Body of pancreas (tissue), 4 donors: ENCODE measurements at regions not wholly inside any gene's neighbourhood (a gene's known extent, or its start where the extent isn't known, plus 50 kb on each side); places are given as distances from the start of the nearest gene placed in this dataset.

Experiments
- POLR2A ChIP-seq, 3 donors: fragments of 450-650 bp; IDR thresholded peaks; one replicate each; pipeline ENCODE4 v1.6.1; 2016; ENCODE audit warnings: antibody characterized with exemption in 3 of 3, mild to moderate bottlenecking in 2 of 3
- TF ChIP-seq, protein P1 (sequence below), 7 experiments: fragments of 450-650 bp in 4 of 7; fragments of 200-600 bp in 3 of 7; sonication (generic) in 3 of 7; IDR thresholded peaks; one replicate each; pipeline ENCODE4 v1.5.1; 2016 to 2019; ENCODE audit warnings: antibody characterized with exemption in 7 of 7

DNA sequence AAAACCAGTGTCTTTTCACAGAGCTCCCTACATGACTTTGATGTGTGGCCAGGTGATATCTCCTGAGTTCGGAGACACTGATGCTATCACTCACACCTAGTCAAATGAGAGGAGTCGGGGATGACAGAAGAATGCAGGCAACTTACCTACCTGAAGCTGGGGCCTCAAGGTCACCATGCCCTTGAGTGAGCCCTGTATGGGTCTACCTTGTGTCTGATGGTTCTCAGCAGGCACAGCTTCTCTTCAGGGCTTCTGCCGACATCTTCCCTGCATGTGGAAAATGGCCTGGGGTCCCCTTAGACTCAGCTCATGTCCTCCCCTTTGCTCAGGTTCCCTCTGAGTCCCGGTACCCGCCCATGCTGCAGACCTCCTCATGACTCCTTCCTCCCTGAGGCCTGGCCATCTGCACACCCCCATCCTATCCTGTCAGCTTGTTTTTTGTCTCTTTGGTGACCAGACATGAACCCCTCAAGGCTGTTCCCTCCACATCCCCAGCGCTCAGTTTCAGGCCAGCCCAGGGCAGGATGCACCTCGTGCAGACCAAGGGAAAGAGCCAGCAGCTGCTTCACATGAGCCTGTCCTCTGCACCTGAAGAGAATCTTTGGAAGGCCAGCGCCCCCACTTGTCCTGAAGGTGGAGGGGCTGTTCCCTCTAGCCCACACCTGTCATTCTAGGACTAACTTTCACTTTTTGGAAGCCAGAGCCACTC, 74.6 kb upstream of the GDF10 start:
- TF ChIP-seq, protein P1, sequence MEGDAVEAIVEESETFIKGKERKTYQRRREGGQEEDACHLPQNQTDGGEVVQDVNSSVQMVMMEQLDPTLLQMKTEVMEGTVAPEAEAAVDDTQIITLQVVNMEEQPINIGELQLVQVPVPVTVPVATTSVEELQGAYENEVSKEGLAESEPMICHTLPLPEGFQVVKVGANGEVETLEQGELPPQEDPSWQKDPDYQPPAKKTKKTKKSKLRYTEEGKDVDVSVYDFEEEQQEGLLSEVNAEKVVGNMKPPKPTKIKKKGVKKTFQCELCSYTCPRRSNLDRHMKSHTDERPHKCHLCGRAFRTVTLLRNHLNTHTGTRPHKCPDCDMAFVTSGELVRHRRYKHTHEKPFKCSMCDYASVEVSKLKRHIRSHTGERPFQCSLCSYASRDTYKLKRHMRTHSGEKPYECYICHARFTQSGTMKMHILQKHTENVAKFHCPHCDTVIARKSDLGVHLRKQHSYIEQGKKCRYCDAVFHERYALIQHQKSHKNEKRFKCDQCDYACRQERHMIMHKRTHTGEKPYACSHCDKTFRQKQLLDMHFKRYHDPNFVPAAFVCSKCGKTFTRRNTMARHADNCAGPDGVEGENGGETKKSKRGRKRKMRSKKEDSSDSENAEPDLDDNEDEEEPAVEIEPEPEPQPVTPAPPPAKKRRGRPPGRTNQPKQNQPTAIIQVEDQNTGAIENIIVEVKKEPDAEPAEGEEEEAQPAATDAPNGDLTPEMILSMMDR (IDR thresholded peaks at IDR 0.05): no peak
- no peak for TF ChIP-seq POLR2A (IDR thresholded peaks at IDR 0.05)
